Astrocyte (in vitro differentiated cells and primary cell): ENCODE measurements at regions not wholly inside any gene's neighbourhood (a gene's known extent, or its start where the extent isn't known, plus 50 kb on each side); places are given as distances from the start of the nearest gene placed in this dataset.

Experiments used
- EZH2 ChIP-seq: IDR thresholded peaks from 2 replicates; pipeline ENCODE4 v1.6.1; 2012; ENCODE audit warnings: mild to moderate bottlenecking, low read length, inconsistent platforms; ENCODE audit not compliant: insufficient read depth
- TF ChIP-seq, protein P1 (sequence below): IDR thresholded peaks from 2 replicates; pipeline ENCODE4 v1.5.1; 2011; ENCODE audit warnings: low read depth, mild to moderate bottlenecking, inconsistent platforms, low read length, moderate library complexity; ENCODE audit not compliant: insufficient read depth

- TF ChIP-seq, protein P1, sequence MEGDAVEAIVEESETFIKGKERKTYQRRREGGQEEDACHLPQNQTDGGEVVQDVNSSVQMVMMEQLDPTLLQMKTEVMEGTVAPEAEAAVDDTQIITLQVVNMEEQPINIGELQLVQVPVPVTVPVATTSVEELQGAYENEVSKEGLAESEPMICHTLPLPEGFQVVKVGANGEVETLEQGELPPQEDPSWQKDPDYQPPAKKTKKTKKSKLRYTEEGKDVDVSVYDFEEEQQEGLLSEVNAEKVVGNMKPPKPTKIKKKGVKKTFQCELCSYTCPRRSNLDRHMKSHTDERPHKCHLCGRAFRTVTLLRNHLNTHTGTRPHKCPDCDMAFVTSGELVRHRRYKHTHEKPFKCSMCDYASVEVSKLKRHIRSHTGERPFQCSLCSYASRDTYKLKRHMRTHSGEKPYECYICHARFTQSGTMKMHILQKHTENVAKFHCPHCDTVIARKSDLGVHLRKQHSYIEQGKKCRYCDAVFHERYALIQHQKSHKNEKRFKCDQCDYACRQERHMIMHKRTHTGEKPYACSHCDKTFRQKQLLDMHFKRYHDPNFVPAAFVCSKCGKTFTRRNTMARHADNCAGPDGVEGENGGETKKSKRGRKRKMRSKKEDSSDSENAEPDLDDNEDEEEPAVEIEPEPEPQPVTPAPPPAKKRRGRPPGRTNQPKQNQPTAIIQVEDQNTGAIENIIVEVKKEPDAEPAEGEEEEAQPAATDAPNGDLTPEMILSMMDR, result no peak
- TF ChIP-seq EZH2, result no peak
Observed at GRCh38 chr2:236831698-236832097, 254.0 kb upstream of the COPS8 start.
